OCI-LY1 (cell line): ENCODE measurements at regions not wholly inside any gene's neighbourhood (a gene's known extent, or its start where the extent isn't known, plus 50 kb on each side); places are given as distances from the start of the nearest gene placed in this dataset.

Experiments
- CTCF ChIP-seq: fragments of 200-600 bp; sonication (generic), shearing (Covaris generic); IDR thresholded peaks from 2 replicates; pipeline ENCODE4 v1.5.1; 2017; ENCODE audit warnings: mild to moderate bottlenecking, antibody characterized with exemption, low read length, moderate library complexity, mixed read lengths
- EZH2 ChIP-seq: fragments of 200-600 bp; sonication (generic), shearing (Covaris generic); IDR thresholded peaks from 2 replicates; pipeline ENCODE4 v1.8.0; 2017; ENCODE audit warnings: borderline replicate concordance, mixed run types, mild to moderate bottlenecking, antibody characterized with exemption, low read length, moderate library complexity, mixed read lengths

- no peak for TF ChIP-seq CTCF
- no peak for TF ChIP-seq EZH2
Observed at GRCh38 chr3:30285188-30286006, 321.0 kb upstream of the TGFBR2 start.
